ENCODE measurements at regions not wholly inside any gene's neighbourhood (a gene's known extent, or its start where the extent isn't known, plus 50 kb on each side); places are given as distances from the start of the nearest gene placed in this dataset.

- DNase-seq: no peak
These were observed 69.3 kb upstream of the BLCAP start for GRCh38 chr20:37596890-37597536.

DNA sequence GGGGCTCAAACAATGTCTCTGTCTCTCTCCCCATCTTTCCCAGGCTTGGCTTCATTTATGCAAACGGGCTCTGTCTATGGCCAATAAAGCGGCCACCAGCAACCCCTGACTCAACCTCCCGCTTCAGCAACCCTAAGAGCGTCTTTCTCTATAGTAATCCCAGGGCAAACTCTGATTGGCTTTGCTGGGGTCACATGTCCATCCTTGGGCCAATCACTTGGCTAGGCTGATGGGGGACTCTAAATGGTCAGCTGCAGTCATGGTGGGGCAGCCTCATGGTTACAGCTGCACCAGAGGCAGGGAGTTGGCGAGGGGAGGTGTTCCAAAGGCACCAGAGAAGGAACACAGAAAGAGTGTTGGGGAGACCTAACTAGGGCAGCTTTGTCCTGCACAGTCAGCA lies 68.5 kb upstream of the BLCAP start:
- DNase-seq: no peak

- DNase-seq: no peak
These were observed 66.0 kb upstream of the BLCAP start for GRCh38 chr20:37593710-37594109.

DNA sequence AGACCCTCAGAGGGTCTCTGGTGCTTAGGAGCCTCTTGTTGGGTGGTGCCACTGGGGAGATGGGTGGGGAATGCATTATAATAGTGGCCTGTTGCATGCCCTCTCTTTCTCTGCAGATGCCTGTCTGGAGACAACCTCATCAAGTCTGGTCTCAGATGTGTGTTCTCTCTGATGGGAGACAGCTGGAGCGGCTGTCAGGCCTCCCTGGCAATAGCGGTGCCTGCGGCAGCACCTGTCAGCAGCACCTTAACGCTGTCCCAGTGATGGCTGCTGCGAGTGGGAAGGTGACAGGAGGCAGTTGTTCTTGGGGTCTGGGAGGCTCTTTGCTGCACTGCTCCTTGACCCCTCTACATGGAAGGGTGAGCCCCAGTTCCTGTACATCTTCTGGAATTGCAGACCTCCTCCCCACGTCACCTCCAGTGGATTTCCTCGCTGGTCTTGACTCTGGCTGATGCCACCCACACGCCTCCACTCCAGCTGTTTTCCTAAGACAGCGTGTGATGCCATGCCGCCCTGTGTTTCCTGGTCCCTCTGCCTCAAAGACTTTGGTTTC lies 63.3 kb upstream of the BLCAP start:
- DNase-seq: no peak

DNA sequence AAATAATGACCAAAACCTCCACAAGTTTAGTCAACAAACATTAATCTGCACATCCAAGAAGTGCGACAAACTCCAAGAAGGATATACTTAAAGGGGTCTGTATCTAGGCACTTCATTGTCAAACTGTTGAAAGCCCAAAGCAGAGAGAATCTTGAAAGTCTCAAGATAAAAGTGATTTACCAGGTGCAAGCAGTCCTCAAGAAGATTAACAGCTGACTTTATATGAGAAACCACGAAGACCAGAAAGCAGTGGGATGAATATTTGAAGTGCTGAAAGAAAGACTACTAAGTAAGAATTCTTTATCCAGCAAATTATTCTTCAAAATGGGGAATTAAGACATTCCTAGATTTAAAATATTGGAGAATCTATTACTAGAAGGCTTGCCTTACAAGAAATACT lies 58.4 kb upstream of the BLCAP start:
- DNase-seq: no peak

- no peak for DNase-seq
These were observed 56.6 kb upstream of the BLCAP start for GRCh38 chr20:37584238-37584807.

- DNase-seq: no peak
These were observed 53.6 kb upstream of the BLCAP start for GRCh38 chr20:37581246-37581645.

DNA sequence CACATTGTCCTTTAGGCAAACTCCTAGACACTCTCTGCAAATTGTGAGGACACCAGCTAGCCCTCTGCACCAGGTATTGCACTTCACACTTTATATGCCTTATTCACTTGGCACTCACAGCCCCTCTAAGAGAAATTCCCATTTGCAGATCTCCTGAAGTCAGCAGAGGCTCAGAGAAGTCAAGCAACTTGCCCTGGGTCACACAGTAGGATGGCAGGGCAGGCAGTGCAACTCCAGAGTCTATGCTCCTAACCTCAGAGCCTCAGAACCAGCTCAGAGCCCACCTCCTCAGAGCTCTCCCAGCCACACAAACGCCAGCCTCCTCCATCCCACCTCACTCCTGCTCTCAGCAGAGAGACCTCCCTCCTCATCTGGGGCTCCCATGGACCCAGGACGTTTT lies 52.4 kb upstream of the BLCAP start:
- DNase-seq: no peak

GRCh38 chr20:37579106-37579505 lies 51.4 kb upstream of the BLCAP start:
- no peak for DNase-seq

DNA sequence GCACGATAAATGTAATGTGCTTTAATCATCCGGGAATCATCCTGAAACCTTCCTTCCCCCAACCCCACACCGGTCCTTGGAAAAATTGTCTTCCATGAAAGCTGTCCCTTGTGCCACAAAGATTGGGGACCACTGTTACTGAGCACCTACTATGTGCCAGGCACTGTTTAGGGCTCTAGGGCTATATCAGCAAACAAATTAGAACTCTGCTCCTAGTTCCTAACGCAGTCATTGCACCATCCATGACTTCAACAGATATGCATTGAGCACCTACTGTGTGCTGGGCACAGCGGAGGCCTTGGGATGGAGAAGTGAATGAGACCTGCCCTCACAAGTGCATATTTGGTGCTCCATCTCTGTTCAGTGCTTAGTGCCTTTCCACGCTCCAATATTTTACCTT lies 50.3 kb upstream of the BLCAP start:
- DNase-seq: no peak
